Hindlimb muscle (tissue), 1 donor: ENCODE measurements at regions not wholly inside any gene's neighbourhood (a gene's known extent, or its start where the extent isn't known, plus 50 kb on each side); places are given as distances from the start of the nearest gene placed in this dataset.
A peak's percentile ranks its signal among the peaks of the same experiment; 100 is the strongest.
"Not testable (repeated sequence)": the region's sequence is repeated elsewhere in the genome, so short reads cannot be mapped to it uniquely, and the experiment has no call there.

ENCODE experiments used
- DNase-seq: peaks from one replicate; pipeline ENCODE4 v3.0.0-alpha.2; 2013

- not testable (repeated sequence) for DNase-seq
Measured at GRCh38 chr13:21263909-21264308, 87.5 kb downstream of the MRPL57 start.

GRCh38 chr13:21268485-21268884 lies 92.0 kb downstream of the MRPL57 start:
- not testable (repeated sequence) for DNase-seq

GRCh38 chr13:21272439-21272838 lies 96.0 kb downstream of the MRPL57 start:
- not testable (repeated sequence) for DNase-seq

GRCh38 chr13:21274457-21274856 lies 98.0 kb downstream of the MRPL57 start:
- DNase-seq, result not testable (repeated sequence)

GRCh38 chr13:21282065-21282464 lies 105.6 kb downstream of the MRPL57 start:
- no peak for DNase-seq

- no peak for DNase-seq
Measured at GRCh38 chr13:21287331-21287907, 111.0 kb downstream of the MRPL57 start.

- no peak for DNase-seq
Measured at GRCh38 chr13:21289475-21289874, 113.0 kb downstream of the MRPL57 start.

- not testable (repeated sequence) for DNase-seq
Measured at GRCh38 chr13:21290442-21291002, 114.1 kb downstream of the MRPL57 start.

GRCh38 chr13:21291840-21292239 lies 115.4 kb downstream of the MRPL57 start:
- DNase-seq, result no peak

GRCh38 chr13:21296991-21297390 lies 120.5 kb downstream of the MRPL57 start:
- not testable (repeated sequence) for DNase-seq

- DNase-seq, result no peak
Measured at GRCh38 chr13:21297447-21297846, 121.0 kb downstream of the MRPL57 start.

- peak; percentile 94 for DNase-seq
Measured at GRCh38 chr13:21297914-21298831, 121.7 kb downstream of the MRPL57 start.

GRCh38 chr13:21304256-21304655 lies 127.8 kb downstream of the MRPL57 start:
- no peak for DNase-seq

GRCh38 chr13:21306300-21307073 lies 130.0 kb downstream of the MRPL57 start:
- DNase-seq, result not testable (repeated sequence)

GRCh38 chr13:21307158-21307557 lies 130.7 kb downstream of the MRPL57 start:
- not testable (repeated sequence) for DNase-seq

- no peak for DNase-seq
Measured at GRCh38 chr13:21308906-21309305, 132.4 kb downstream of the MRPL57 start.

GRCh38 chr13:21309542-21310172 lies 133.2 kb downstream of the MRPL57 start:
- no peak for DNase-seq

- no peak for DNase-seq
Measured at GRCh38 chr13:21310220-21310619, 133.8 kb downstream of the MRPL57 start.

- not testable (repeated sequence) for DNase-seq
Measured at GRCh38 chr13:21314976-21315375, 138.5 kb downstream of the MRPL57 start.

GRCh38 chr13:21316376-21316775 lies 139.9 kb downstream of the MRPL57 start:
- no peak for DNase-seq

GRCh38 chr13:21318891-21319532 lies 140.1 kb downstream of the ZDHHC20 start:
- DNase-seq, result no peak
